ENCODE measurements at regions not wholly inside any gene's neighbourhood (a gene's known extent, or its start where the extent isn't known, plus 50 kb on each side); places are given as distances from the start of the nearest gene placed in this dataset.

GRCh38 chrX:69101683-69102251 lies 63.5 kb downstream of the PJA1 start:
- Histone ChIP-seq H3K36me3 (ENCODE audit: control insufficient read depth in 4 of 4, insufficient read depth in 3 of 4, low read depth in 1 of 4, low read length in 3 of 4) (no peaks in the 10 kb centered on the region), H3K9me3 (ENCODE audit: control insufficient read depth in 4 of 4, low read length in 3 of 4) (no peaks in the 10 kb centered on the region), H3K9ac (ENCODE audit: low read depth in 1 of 2, low read length in 2 of 2) (no peak overlapping the region), H3K4me3 (ENCODE audit: low read depth in 1 of 3, low read length in 3 of 3) (no peak overlapping the region), H3K4me1 (ENCODE audit: control insufficient read depth in 4 of 4, insufficient read depth in 4 of 4, low read length in 3 of 4) (no peaks in the 10 kb centered on the region), H3K27ac (ENCODE audit: low read depth in 1 of 2, low read length in 2 of 2) (no peak overlapping the region), H3K27me3 (ENCODE audit: control insufficient read depth in 4 of 4, insufficient read depth in 4 of 4, low read length in 3 of 4) (no peaks in the 10 kb centered on the region)
- no peak for TF ChIP-seq RXRA (IDR thresholded peaks at IDR 0.05)
- TF ChIP-seq NR2F2 (IDR thresholded peaks at IDR 0.05) = no peak
- no peak for TF ChIP-seq ZBTB33 (IDR thresholded peaks at IDR 0.05)
- WGBS = 76% methylated on average over 7 of the region's 7 CpGs
- no peak for DNase-seq (ENCODE audit: low spot score)

- H3K4me1 ChIP-seq (ENCODE audit: control insufficient read depth in 4 of 4, insufficient read depth in 4 of 4, low read length in 3 of 4) = no peaks in the 10 kb centered on the region
- no peak overlapping the region for H3K27ac ChIP-seq (ENCODE audit: low read depth in 1 of 2, low read length in 2 of 2)
- no peak for TF ChIP-seq SP1 (IDR thresholded peaks at IDR 0.05)
- no peak for TF ChIP-seq ATF3 (IDR thresholded peaks at IDR 0.05)
- no peak for TF ChIP-seq FOXA2 (IDR thresholded peaks at IDR 0.05)
- TF ChIP-seq RAD21 (IDR thresholded peaks at IDR 0.05) = no peak
- TF ChIP-seq YY1 (IDR thresholded peaks at IDR 0.05) = no peak
- TF ChIP-seq HNF4G (IDR thresholded peaks at IDR 0.05) = no peak
- TF ChIP-seq FOXA1 (IDR thresholded peaks at IDR 0.05) = no peak
- TF ChIP-seq RXRA (IDR thresholded peaks at IDR 0.05) = no peak
- TF ChIP-seq NR2F2 (IDR thresholded peaks at IDR 0.05) = no peak
- TF ChIP-seq REST (IDR thresholded peaks at IDR 0.05) = no peak
- TF ChIP-seq JUND (IDR thresholded peaks at IDR 0.05) = no peak
- 89% methylated on average over 4 of the region's 4 CpGs for WGBS
- DNase-seq (ENCODE audit: low spot score) = no peak
- no peak overlapping the region for H3K4me3 ChIP-seq (ENCODE audit: low read depth in 1 of 3, low read length in 3 of 3)
- no peaks in the 10 kb centered on the region for H3K9me3 ChIP-seq (ENCODE audit: control insufficient read depth in 4 of 4, low read length in 3 of 4)
- no peaks in the 10 kb centered on the region for H3K36me3 ChIP-seq (ENCODE audit: control insufficient read depth in 4 of 4, insufficient read depth in 3 of 4, low read depth in 1 of 4, low read length in 3 of 4)
- no peak overlapping the region for H3K9ac ChIP-seq (ENCODE audit: low read depth in 1 of 2, low read length in 2 of 2)
- H3K27me3 ChIP-seq (ENCODE audit: control insufficient read depth in 4 of 4, insufficient read depth in 4 of 4, low read length in 3 of 4) = no peaks in the 10 kb centered on the region
Observed at GRCh38 chrX:69100478-69100877, 64.8 kb downstream of the PJA1 start.

GRCh38 chrX:69097451-69098236 lies 67.6 kb downstream of the PJA1 start:
- no peak for DNase-seq (ENCODE audit: low spot score)
- no peaks in the 10 kb centered on the region for H3K27me3 ChIP-seq (ENCODE audit: control insufficient read depth in 4 of 4, insufficient read depth in 4 of 4, low read length in 3 of 4)
- 88% methylated on average over 14 of the region's 14 CpGs for WGBS
- H3K36me3 ChIP-seq (ENCODE audit: control insufficient read depth in 4 of 4, insufficient read depth in 3 of 4, low read depth in 1 of 4, low read length in 3 of 4) = no peaks in the 10 kb centered on the region
- H3K4me1 ChIP-seq (ENCODE audit: control insufficient read depth in 4 of 4, insufficient read depth in 4 of 4, low read length in 3 of 4) = no peaks in the 10 kb centered on the region
- no peaks in the 10 kb centered on the region for H3K9me3 ChIP-seq (ENCODE audit: control insufficient read depth in 4 of 4, low read length in 3 of 4)
- no peak overlapping the region for H3K27ac ChIP-seq (ENCODE audit: low read depth in 1 of 2, low read length in 2 of 2)
- no peak overlapping the region for H3K4me3 ChIP-seq (ENCODE audit: low read depth in 1 of 3, low read length in 3 of 3)
- H3K9ac ChIP-seq (ENCODE audit: low read depth in 1 of 2, low read length in 2 of 2) = no peak overlapping the region
- TF ChIP-seq NR2F2 (IDR thresholded peaks at IDR 0.05) (no peak), HNF4A (conservative IDR thresholded peaks at IDR 0.05) (no peak), CTCF (IDR thresholded peaks at IDR 0.05; ENCODE audit: low read depth, low read length, missing input control) (no peak), ATF3 (IDR thresholded peaks at IDR 0.05) (no peak), TAF1 (conservative IDR thresholded peaks at IDR 0.05) (no peak), RAD21 (IDR thresholded peaks at IDR 0.05) (no peak), RXRA (IDR thresholded peaks at IDR 0.05) (no peak), ZBTB33 (IDR thresholded peaks at IDR 0.05) (no peak), GABPA (IDR thresholded peaks at IDR 0.05 in 1 of 2, conservative IDR thresholded peaks at IDR 0.05 in 1 of 2) (no peak), HNF4G (IDR thresholded peaks at IDR 0.05) (no peak), YY1 (IDR thresholded peaks at IDR 0.05) (no peak)

Data from liver (tissue), 8 donors.